Activated B cell treated with CpG ODN at 0.5 μM for 24 hours (primary cell): ENCODE measurements at regions not wholly inside any gene's neighbourhood (a gene's known extent, or its start where the extent isn't known, plus 50 kb on each side); places are given as distances from the start of the nearest gene placed in this dataset.

Source experiments
- ATAC-seq: fragments of 200-7000 bp; cut with Tn5 transposase; one replicate; pipeline ENCODE4 v1.10.0; 2021; ENCODE audit warnings: low read depth, mild to moderate bottlenecking, moderate library complexity
- CTCF ChIA-PET: fragments of 350-600 bp; sonication (Branson Sonifier 250); formaldehyde crosslinking; loops from one replicate; lab custom pipeline; 2021; ENCODE audit warnings: antibody characterized with exemption; lab: Charles Lee
- POLR2A ChIA-PET: fragments of 350-600 bp; sonication (Branson Sonifier 250); formaldehyde crosslinking; loops from one replicate; lab custom pipeline; 2021; ENCODE audit warnings: antibody characterized with exemption; lab: Charles Lee
- DNase-seq: peaks from one replicate; pipeline ENCODE4 v3.0.0; 2022
- H3K27ac Mint-ChIP-seq: one replicate; pipeline ENCODE4 v1.8.0; 2020; ENCODE audit warnings: mixed read lengths
- H3K27me3 Mint-ChIP-seq: one replicate; pipeline ENCODE4 v1.8.0; 2021; ENCODE audit warnings: mixed read lengths
- H3K36me3 Mint-ChIP-seq: one replicate; pipeline ENCODE4 v1.8.0; 2021; ENCODE audit warnings: low read depth, mixed read lengths
- H3K4me1 Mint-ChIP-seq: one replicate; pipeline ENCODE4 v1.8.0; 2021; ENCODE audit warnings: mixed read lengths
- H3K4me3 Mint-ChIP-seq: one replicate; pipeline ENCODE4 v1.8.0; 2020; ENCODE audit warnings: mild to moderate bottlenecking, mixed read lengths
- H3K9me3 Mint-ChIP-seq: one replicate; pipeline ENCODE4 v1.8.0; 2020; ENCODE audit warnings: mixed read lengths
- intact Hi-C: fragments of 100-400 bp; cut with micrococcal nuclease; formaldehyde crosslinking; loops from one replicate; pipeline ENCODE4 v1.15.1; 2024
- TF ChIP-seq, protein P1 (sequence below): fragments of 200-600 bp; IDR thresholded peaks from one replicate; pipeline ENCODE4 v1.8.0; 2022; ENCODE audit warnings: antibody characterized with exemption, mild to moderate bottlenecking

DNA sequence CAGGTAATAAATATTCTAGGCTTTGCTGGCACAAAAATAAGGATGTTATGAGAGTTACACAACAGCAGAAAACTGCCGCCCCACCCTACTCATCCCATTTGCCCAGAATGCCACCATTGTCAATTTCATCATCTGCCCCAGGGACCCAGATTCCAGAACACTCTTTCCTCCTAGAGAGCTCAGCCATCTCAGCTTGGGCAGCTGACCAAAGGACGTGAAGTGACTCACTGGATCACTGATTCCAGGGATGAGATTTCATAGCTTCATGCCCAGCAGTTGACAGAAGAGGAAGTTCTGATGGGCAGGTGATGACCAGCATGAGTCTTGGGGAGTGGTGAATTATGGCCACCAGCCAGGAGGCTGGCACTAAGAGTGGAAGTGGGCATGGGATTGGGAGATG, 450.3 kb downstream of the RMST start:
- intact Hi-C loops, result no loop called here
- DNase-seq (no peak), ATAC-seq (no peak)
- TF ChIP-seq, protein P1, sequence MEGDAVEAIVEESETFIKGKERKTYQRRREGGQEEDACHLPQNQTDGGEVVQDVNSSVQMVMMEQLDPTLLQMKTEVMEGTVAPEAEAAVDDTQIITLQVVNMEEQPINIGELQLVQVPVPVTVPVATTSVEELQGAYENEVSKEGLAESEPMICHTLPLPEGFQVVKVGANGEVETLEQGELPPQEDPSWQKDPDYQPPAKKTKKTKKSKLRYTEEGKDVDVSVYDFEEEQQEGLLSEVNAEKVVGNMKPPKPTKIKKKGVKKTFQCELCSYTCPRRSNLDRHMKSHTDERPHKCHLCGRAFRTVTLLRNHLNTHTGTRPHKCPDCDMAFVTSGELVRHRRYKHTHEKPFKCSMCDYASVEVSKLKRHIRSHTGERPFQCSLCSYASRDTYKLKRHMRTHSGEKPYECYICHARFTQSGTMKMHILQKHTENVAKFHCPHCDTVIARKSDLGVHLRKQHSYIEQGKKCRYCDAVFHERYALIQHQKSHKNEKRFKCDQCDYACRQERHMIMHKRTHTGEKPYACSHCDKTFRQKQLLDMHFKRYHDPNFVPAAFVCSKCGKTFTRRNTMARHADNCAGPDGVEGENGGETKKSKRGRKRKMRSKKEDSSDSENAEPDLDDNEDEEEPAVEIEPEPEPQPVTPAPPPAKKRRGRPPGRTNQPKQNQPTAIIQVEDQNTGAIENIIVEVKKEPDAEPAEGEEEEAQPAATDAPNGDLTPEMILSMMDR, result no peak
- ChIA-PET POLR2A (no interaction called here), CTCF (no interaction called here)
- Mint-ChIP-seq H3K9me3 (no peaks in the 10 kb centered on the region), H3K27me3 (no peaks in the 10 kb centered on the region), H3K4me3 (no peak overlapping the region), H3K27ac (no peak overlapping the region), H3K36me3 (no peaks in the 10 kb centered on the region), H3K4me1 (no peaks in the 10 kb centered on the region)

- H3K4me3 Mint-ChIP-seq, result no peak overlapping the region
- ATAC-seq, result no peak
- ChIA-PET POLR2A (no interaction called here), CTCF (no interaction called here)
- H3K27ac Mint-ChIP-seq, result no peak overlapping the region
- H3K4me1 Mint-ChIP-seq, result no peaks in the 10 kb centered on the region
- H3K27me3 Mint-ChIP-seq, result no peaks in the 10 kb centered on the region
- TF ChIP-seq, protein P1, result no peak
- no peaks in the 10 kb centered on the region for H3K36me3 Mint-ChIP-seq
- peaks cover 2% of the 10 kb centered on the region for H3K9me3 Mint-ChIP-seq
- DNase-seq, result no peak
- intact Hi-C loops, result no loop called here
Measured at GRCh38 chr12:97921979-97922722, 459.5 kb downstream of the RMST start.

- POLR2A ChIA-PET, result no interaction called here
- Mint-ChIP-seq H3K9me3 (peaks cover 5% of the 10 kb centered on the region), H3K36me3 (no peaks in the 10 kb centered on the region), H3K27ac (no peak overlapping the region), H3K27me3 (no peaks in the 10 kb centered on the region), H3K4me3 (no peak overlapping the region), H3K4me1 (no peaks in the 10 kb centered on the region)
- TF ChIP-seq, protein P1, result no peak
- intact Hi-C loops, result no loop called here
- no peak for ATAC-seq
- DNase-seq, result no peak
- CTCF ChIA-PET, result no interaction called here
Measured at GRCh38 chr12:97923546-97923945, 460.9 kb downstream of the RMST start.

- no peaks in the 10 kb centered on the region for H3K4me1 Mint-ChIP-seq
- H3K27me3 Mint-ChIP-seq, result no peaks in the 10 kb centered on the region
- ChIA-PET POLR2A (no interaction called here), CTCF (no interaction called here)
- TF ChIP-seq, protein P1, result no peak
- intact Hi-C loops, result no loop called here
- H3K27ac Mint-ChIP-seq, result no peak overlapping the region
- H3K4me3 Mint-ChIP-seq, result no peak overlapping the region
- peaks cover 5% of the 10 kb centered on the region for H3K9me3 Mint-ChIP-seq
- no peak for DNase-seq
- ATAC-seq, result no peak
- H3K36me3 Mint-ChIP-seq, result no peaks in the 10 kb centered on the region
Measured at GRCh38 chr12:97924122-97924521, 461.5 kb downstream of the RMST start.

- ChIA-PET POLR2A (no interaction called here), CTCF (no interaction called here)
- DNase-seq, result no peak
- Mint-ChIP-seq H3K27me3 (no peaks in the 10 kb centered on the region), H3K4me3 (no peak overlapping the region), H3K9me3 (peaks cover 4% of the 10 kb centered on the region), H3K4me1 (no peaks in the 10 kb centered on the region), H3K27ac (no peak overlapping the region), H3K36me3 (no peaks in the 10 kb centered on the region)
- TF ChIP-seq, protein P1, result no peak
- no peak for ATAC-seq
- intact Hi-C loops, result no loop called here
Measured at GRCh38 chr12:97927977-97928376, 465.4 kb downstream of the RMST start.
